Neuronal stem cell (in vitro differentiated cells): ENCODE measurements at regions not wholly inside any gene's neighbourhood (a gene's known extent, or its start where the extent isn't known, plus 50 kb on each side); places are given as distances from the start of the nearest gene placed in this dataset.

ENCODE experiments used
- DNase-seq: peaks from one replicate; pipeline ENCODE4 v3.0.0-alpha.2; 2013; ENCODE audit warnings: low spot score
- H2AFZ ChIP-seq: one replicate; pipeline ENCODE4 v1.6.1; 2013; ENCODE audit warnings: mild to moderate bottlenecking, low read length, inconsistent platforms
- H2AK5ac ChIP-seq: 2 replicates; pipeline ENCODE4 v1.6.1; 2013; ENCODE audit warnings: low read depth, mild to moderate bottlenecking, inconsistent platforms, low read length, moderate library complexity, mixed read lengths
- H2BK120ac ChIP-seq: 2 replicates; pipeline ENCODE4 v1.6.1; 2013; ENCODE audit warnings: low read depth, mild to moderate bottlenecking, inconsistent platforms, low read length, moderate library complexity, mixed read lengths
- H2BK12ac ChIP-seq: one replicate; pipeline ENCODE4 v1.6.1; 2013; ENCODE audit warnings: low read length, inconsistent platforms
- H2BK15ac ChIP-seq: 2 replicates; pipeline ENCODE4 v1.6.1; 2013; ENCODE audit warnings: mild to moderate bottlenecking, low read length, inconsistent platforms, mixed read lengths
- H2BK5ac ChIP-seq: one replicate; pipeline ENCODE4 v1.6.1; 2013; ENCODE audit warnings: inconsistent platforms, mild to moderate bottlenecking, low read length, moderate library complexity
- H3K14ac ChIP-seq: one replicate; pipeline ENCODE4 v1.6.1; 2013; ENCODE audit warnings: low read length, inconsistent platforms
- H3K18ac ChIP-seq: 2 replicates; pipeline ENCODE4 v1.6.1; 2013; ENCODE audit warnings: low read length, inconsistent platforms
- H3K23ac ChIP-seq: 2 replicates; pipeline ENCODE4 v1.6.1; 2013; ENCODE audit warnings: low read depth, mild to moderate bottlenecking, mixed read lengths, low read length, inconsistent platforms; ENCODE audit not compliant: poor library complexity
- H3K27ac ChIP-seq: replicated peaks from 3 replicates; pipeline ENCODE4 v1.5.1; 2013; ENCODE audit warnings: low read length, inconsistent platforms
- H3K27me3 ChIP-seq, 3 experiments: 2 replicates each; pipeline ENCODE4 v1.6.1; 2013; ENCODE audit warnings: low read length in 3 of 3, mild to moderate bottlenecking in 2 of 3, inconsistent platforms in 1 of 3, low read depth in 1 of 3, mixed read lengths in 1 of 3, moderate library complexity in 1 of 3; ENCODE audit not compliant: control insufficient read depth in 3 of 3, insufficient read depth in 3 of 3
- H3K36me3 ChIP-seq, 2 donors: replicated peaks in 1 of 2; 2 replicates each; pipeline ENCODE4 v1.6.1; 2013; ENCODE audit warnings: low read length in 2 of 2; ENCODE audit not compliant: control insufficient read depth in 2 of 2, insufficient read depth in 2 of 2
- H3K4ac ChIP-seq: 2 replicates; pipeline ENCODE4 v1.6.1; 2013; ENCODE audit warnings: inconsistent platforms, mild to moderate bottlenecking, low read length, moderate library complexity
- H3K4me1 ChIP-seq, 2 donors: 1 replicate in 1 of 2; 2 replicates in 1 of 2; pipeline ENCODE4 v1.6.1; 2013; ENCODE audit warnings: low read length in 2 of 2, low read depth in 1 of 2; ENCODE audit not compliant: control insufficient read depth in 2 of 2, insufficient read depth in 1 of 2
- H3K4me2 ChIP-seq: one replicate; pipeline ENCODE4 v1.6.1; 2013; ENCODE audit warnings: mild to moderate bottlenecking, low read length, inconsistent platforms; ENCODE audit not compliant: insufficient read depth, poor library complexity, severe bottlenecking
- H3K4me3 ChIP-seq, 2 donors: 2 replicates each; pipeline ENCODE4 v1.5.1; 2013; ENCODE audit warnings: low read length in 2 of 2, mild to moderate bottlenecking in 2 of 2, inconsistent platforms in 1 of 2, moderate library complexity in 1 of 2
- H3K79me1 ChIP-seq: one replicate; pipeline ENCODE4 v1.6.1; 2013; ENCODE audit warnings: low read depth, mild to moderate bottlenecking, inconsistent platforms, low read length, moderate library complexity
- H3K9ac ChIP-seq: one replicate; pipeline ENCODE4 v1.6.1; 2013; ENCODE audit warnings: mild to moderate bottlenecking, low read depth, low read length, inconsistent platforms; ENCODE audit not compliant: poor library complexity
- H3K9me3 ChIP-seq, 2 donors: replicated peaks in 1 of 2; 2 replicates each; pipeline versions ENCODE3 to v1.6.1; 2013; ENCODE audit warnings: low read length in 2 of 2, mild to moderate bottlenecking in 2 of 2, inconsistent platforms in 1 of 2, low read depth in 1 of 2, mixed read lengths in 1 of 2, moderate library complexity in 1 of 2; ENCODE audit not compliant: control insufficient read depth in 2 of 2, insufficient read depth in 1 of 2
- H4K8ac ChIP-seq: one replicate; pipeline ENCODE4 v1.6.1; 2013; ENCODE audit warnings: low read depth, mild to moderate bottlenecking, inconsistent platforms, low read length, moderate library complexity
- H4K91ac ChIP-seq: one replicate; pipeline ENCODE4 v1.6.1; 2013; ENCODE audit warnings: low read length, low read depth, mild to moderate bottlenecking, inconsistent platforms; ENCODE audit not compliant: poor library complexity
- WGBS, 2 donors: extraction: QIAGEN DNeasy Blood & Tissue Kit; methylation state at CpG; one replicate each; pipeline ENCODE4 v1.1.7; 2013; ENCODE audit warnings: missing lambda C conversion rate in 2 of 2, mixed read lengths in 1 of 2; ENCODE audit not compliant: insufficient read length in 2 of 2, insufficient replicate concordance in 1 of 2; ENCODE audit errors: extremely low coverage in 2 of 2; 5-methylcytosine and 5-hydroxymethylcytosine counted together

DNA sequence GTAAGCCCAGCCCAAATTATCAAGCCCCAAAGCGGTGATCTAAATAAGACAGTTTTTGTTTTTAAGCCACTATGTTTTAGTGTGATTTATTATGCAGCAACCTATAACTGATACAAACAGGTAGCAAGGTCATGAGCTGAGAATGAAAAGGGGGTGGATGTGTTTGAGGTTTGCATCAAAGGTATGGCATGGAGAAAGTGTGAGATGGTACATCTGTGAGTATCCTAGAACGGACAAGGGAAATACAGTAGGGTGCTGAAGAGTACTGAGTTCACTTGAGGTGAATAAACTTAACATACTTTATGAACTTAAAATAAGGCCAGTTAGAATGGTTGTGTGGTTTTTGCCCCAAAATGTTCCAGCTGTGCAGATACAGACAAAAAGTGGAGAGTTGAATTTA lies 286.0 kb upstream of the B3GALT2 start:
- Histone ChIP-seq H3K23ac (no peak overlapping the region), H3K4me1 (no peaks in the 10 kb centered on the region), H3K4ac (no peak overlapping the region), H3K79me1 (no peaks in the 10 kb centered on the region), H3K4me3 (no peak overlapping the region), H3K14ac (no peak overlapping the region), H2BK5ac (no peak overlapping the region), H3K4me2 (no peak overlapping the region), H2BK15ac (no peak overlapping the region), H2BK12ac (no peak overlapping the region), H3K18ac (no peak overlapping the region), H3K27ac (no peak overlapping the region), H3K27me3 (no peaks in the 10 kb centered on the region), H3K36me3 (no peaks in the 10 kb centered on the region), H4K91ac (no peak overlapping the region), H2BK120ac (no peak overlapping the region), H2AFZ (no peak overlapping the region), H3K9ac (no peak overlapping the region), H3K9me3 (no peaks in the 10 kb centered on the region), H4K8ac (no peak overlapping the region), H2AK5ac (no peak overlapping the region)
- DNase-seq: no peak
- WGBS, 2 donors: no CpG with 5 or more reads among the region's 2 CpGs

GRCh38 chr1:193471981-193472380 lies 285.6 kb upstream of the B3GALT2 start:
- Histone ChIP-seq H2BK12ac (no peak overlapping the region), H4K8ac (no peak overlapping the region), H3K4me1 (no peaks in the 10 kb centered on the region), H3K4me3 (no peak overlapping the region), H3K4ac (no peak overlapping the region), H4K91ac (no peak overlapping the region), H3K79me1 (no peaks in the 10 kb centered on the region), H3K9ac (no peak overlapping the region), H3K23ac (no peak overlapping the region), H3K9me3 (no peaks in the 10 kb centered on the region), H2AFZ (no peak overlapping the region), H2BK15ac (no peak overlapping the region), H3K27me3 (no peaks in the 10 kb centered on the region), H3K14ac (no peak overlapping the region), H3K27ac (no peak overlapping the region), H3K4me2 (no peak overlapping the region), H3K18ac (no peak overlapping the region), H2AK5ac (no peak overlapping the region), H3K36me3 (no peaks in the 10 kb centered on the region), H2BK120ac (no peak overlapping the region), H2BK5ac (no peak overlapping the region)
- no peak for DNase-seq
- WGBS, 2 donors: no CpG with 5 or more reads among the region's 2 CpGs

GRCh38 chr1:193463326-193463932 lies 277.0 kb upstream of the B3GALT2 start:
- Histone ChIP-seq H3K27ac (peak overlapping the region; percentile 55), H3K4ac (no peak overlapping the region), H3K23ac (no peak overlapping the region), H4K8ac (no peak overlapping the region), H4K91ac (no peak overlapping the region), H3K4me1 (peaks cover 10 to 11% of the 10 kb centered on the region in 2 donors), H3K4me2 (no peak overlapping the region), H3K36me3 (no peaks in the 10 kb centered on the region), H3K79me1 (no peaks in the 10 kb centered on the region), H3K9me3 (no peaks in the 10 kb centered on the region), H2BK12ac (no peak overlapping the region), H3K4me3 (no peak overlapping the region), H2BK15ac (no peak overlapping the region), H2BK120ac (no peak overlapping the region), H3K18ac (no peak overlapping the region), H2AFZ (no peak overlapping the region), H3K9ac (no peak overlapping the region), H3K27me3 (no peaks in the 10 kb centered on the region), H2BK5ac (no peak overlapping the region), H3K14ac (no peak overlapping the region), H2AK5ac (no peak overlapping the region)
- no peak for DNase-seq
- no CpG with 5 or more reads among the region's 5 CpGs for WGBS, 2 donors

DNA sequence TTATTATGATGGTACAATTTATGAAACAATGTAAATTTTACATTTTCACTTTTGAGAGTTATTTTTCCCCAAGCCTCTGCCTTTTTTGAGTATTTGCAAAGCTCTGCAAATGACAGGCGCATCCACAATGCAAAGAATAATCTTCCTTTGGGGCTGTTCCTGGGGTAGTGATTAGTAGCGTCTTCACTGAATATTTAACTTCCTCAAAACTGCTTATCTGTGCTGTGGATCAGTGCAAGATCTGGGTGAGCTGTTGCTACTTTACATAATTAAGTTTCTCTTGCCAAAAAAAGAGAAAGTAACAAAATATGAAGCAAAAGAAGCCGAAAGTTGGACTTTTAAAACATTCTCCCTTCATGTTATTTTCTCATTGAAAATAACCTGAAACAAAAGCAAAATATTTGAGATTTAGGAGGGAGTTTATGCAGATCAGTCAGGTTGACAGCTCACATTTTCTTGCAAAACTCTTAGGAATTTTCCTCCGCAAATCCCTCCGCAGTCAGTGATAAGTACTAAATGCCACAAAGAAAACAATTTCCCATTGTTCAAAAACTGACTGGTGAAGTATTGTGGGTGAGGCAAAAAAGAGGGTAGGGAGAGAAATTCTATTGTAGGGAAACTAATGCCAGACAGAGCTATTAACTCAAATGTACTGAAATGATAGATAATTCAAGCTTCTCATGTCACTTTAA lies 276.4 kb upstream of the B3GALT2 start:
- no peak overlapping the region for H2BK15ac ChIP-seq
- H3K4me1 ChIP-seq: peaks cover 10 to 11% of the 10 kb centered on the region in 2 donors
- H3K4ac ChIP-seq: no peak overlapping the region
- H2BK12ac ChIP-seq: no peak overlapping the region
- H3K14ac ChIP-seq: no peak overlapping the region
- H4K91ac ChIP-seq: no peak overlapping the region
- H2BK120ac ChIP-seq: no peak overlapping the region
- H4K8ac ChIP-seq: no peak overlapping the region
- H3K9ac ChIP-seq: no peak overlapping the region
- no peaks in the 10 kb centered on the region for H3K79me1 ChIP-seq
- no peak overlapping the region for H3K18ac ChIP-seq
- H2AFZ ChIP-seq: peak overlapping the region; percentile 70
- H2AK5ac ChIP-seq: no peak overlapping the region
- no peak overlapping the region for H2BK5ac ChIP-seq
- no peak overlapping the region for H3K27ac ChIP-seq
- H3K36me3 ChIP-seq: no peaks in the 10 kb centered on the region
- no CpG with 5 or more reads among the region's 5 CpGs for WGBS, 2 donors
- DNase-seq: peak; percentile 20
- H3K9me3 ChIP-seq: no peaks in the 10 kb centered on the region
- no peak overlapping the region for H3K4me2 ChIP-seq
- H3K23ac ChIP-seq: no peak overlapping the region
- no peak overlapping the region for H3K4me3 ChIP-seq
- no peaks in the 10 kb centered on the region for H3K27me3 ChIP-seq
